ENCODE measurements at regions not wholly inside any gene's neighbourhood (a gene's known extent, or its start where the extent isn't known, plus 50 kb on each side); places are given as distances from the start of the nearest gene placed in this dataset.

GRCh38 chr6:163877877-163878639 is 463.5 kb downstream of the QKI start:
- Histone ChIP-seq H3K4me1 (ENCODE audit: insufficient read depth, low read length) (no peaks in the 10 kb centered on the region), H3K23me2 (ENCODE audit: insufficient read length, low read depth, low read length, poor library complexity, severe bottlenecking) (no peaks in the 10 kb centered on the region), H3K14ac (ENCODE audit: insufficient read depth, low read length) (no peak overlapping the region), H3K18ac (ENCODE audit: insufficient read length, low read depth, low read length) (no peak overlapping the region), H3K79me1 (ENCODE audit: insufficient read depth, low read depth, low read length, poor library complexity, severe bottlenecking) (no peaks in the 10 kb centered on the region), H3K4ac (ENCODE audit: low read depth, low read length) (no peak overlapping the region), H4K20me1 (ENCODE audit: control insufficient read depth, insufficient read depth, insufficient read length) (no peaks in the 10 kb centered on the region), H2AFZ (ENCODE audit: low read length) (no peak overlapping the region), H2BK12ac (ENCODE audit: insufficient read length, low read depth, low read length) (no peak overlapping the region), H4K91ac (ENCODE audit: insufficient read length, low read depth, low read length) (no peak overlapping the region), H2AK5ac (ENCODE audit: insufficient read length, low read length) (no peak overlapping the region), H3K79me2 (ENCODE audit: insufficient read depth, low read length) (no peaks in the 10 kb centered on the region), H2BK120ac (ENCODE audit: low read depth, low read length, poor library complexity, severe bottlenecking) (no peak overlapping the region), H3K56ac (ENCODE audit: insufficient read length, low read depth, low read length) (no peak overlapping the region), H3K9me3 (ENCODE audit: control insufficient read depth, low read depth, low read length) (no peaks in the 10 kb centered on the region), H2BK15ac (ENCODE audit: low read depth, low read length) (no peak overlapping the region), H2BK5ac (ENCODE audit: insufficient read length, low read length) (no peak overlapping the region), H3K27me3 (ENCODE audit: insufficient read depth, low read length) (no peaks in the 10 kb centered on the region), H3T11ph (ENCODE audit: low read length) (no peak overlapping the region), H3K4me2 (ENCODE audit: insufficient read depth, insufficient read length, low read length) (no peak overlapping the region), H3K27ac (ENCODE audit: insufficient read length, low read depth, low read length) (no peak overlapping the region), H4K5ac (ENCODE audit: insufficient read length, low read depth, low read length) (no peak overlapping the region), H2BK20ac (ENCODE audit: low read depth, low read length, poor library complexity, severe bottlenecking) (no peak overlapping the region), H4K8ac (replicated peaks; ENCODE audit: insufficient read length, low read depth, low read length) (no peak overlapping the region), H3K9ac (ENCODE audit: extremely low read depth, insufficient read length, low read length) (no peak overlapping the region), H3K23ac (ENCODE audit: insufficient read length, low read depth, low read length) (no peak overlapping the region)
- Mint-ChIP-seq H3K27ac (no peak overlapping the region), H3K27me3 (ENCODE audit: low read depth) (peaks cover 2% of the 10 kb centered on the region), H3K4me1 (no peaks in the 10 kb centered on the region), H3K4me3 (no peak overlapping the region), H3K9me3 (no peaks in the 10 kb centered on the region), H3K36me3 (ENCODE audit: insufficient read depth in 1 of 3, low read depth in 3 of 3) (no peaks in the 10 kb centered on the region)
- WGBS (ENCODE audit: extremely low coverage, insufficient read length, low lambda C conversion rate) = no CpG with 5 or more reads among the region's 15 CpGs
- DNase-seq = no peak
- TF ChIP-seq CTCF (conservative IDR thresholded peaks at IDR 0.05) = no peak

All from H9 (cell line).